Endothelial cell (in vitro differentiated cells): ENCODE measurements at regions not wholly inside any gene's neighbourhood (a gene's known extent, or its start where the extent isn't known, plus 50 kb on each side); places are given as distances from the start of the nearest gene placed in this dataset.

Experiments
- DNase-seq: peaks from one replicate; pipeline ENCODE4 v3.0.0; 2021; ENCODE audit warnings: low spot score
- H3K27ac Mint-ChIP-seq: one replicate; pipeline ENCODE4 v1.8.0; 2021; ENCODE audit warnings: mixed read lengths, inconsistent platforms; ENCODE audit not compliant: unreplicated experiment
- H3K27me3 Mint-ChIP-seq: one replicate; pipeline ENCODE4 v1.8.0; 2021; ENCODE audit warnings: mild to moderate bottlenecking, moderate library complexity, mixed read lengths, inconsistent platforms; ENCODE audit not compliant: unreplicated experiment
- H3K36me3 Mint-ChIP-seq: one replicate; pipeline ENCODE4 v1.8.0; 2021; ENCODE audit warnings: mild to moderate bottlenecking, low read depth, mixed read lengths, inconsistent platforms; ENCODE audit not compliant: unreplicated experiment
- H3K4me1 Mint-ChIP-seq: one replicate; pipeline ENCODE4 v1.8.0; 2021; ENCODE audit warnings: mild to moderate bottlenecking, mixed read lengths, inconsistent platforms; ENCODE audit not compliant: unreplicated experiment
- H3K4me3 Mint-ChIP-seq: one replicate; pipeline ENCODE4 v1.8.0; 2021; ENCODE audit warnings: mild to moderate bottlenecking, mixed read lengths, inconsistent platforms; ENCODE audit not compliant: unreplicated experiment
- H3K9me3 Mint-ChIP-seq: one replicate; pipeline ENCODE4 v1.8.0; 2021; ENCODE audit warnings: mixed read lengths, inconsistent platforms; ENCODE audit not compliant: unreplicated experiment
- TF ChIP-seq, protein P1 (sequence below): fragments of 200-600 bp; sonication (generic); IDR thresholded peaks from one replicate; pipeline ENCODE4 v1.5.0; 2021; ENCODE audit warnings: antibody characterized with exemption; ENCODE audit not compliant: unreplicated experiment

DNA sequence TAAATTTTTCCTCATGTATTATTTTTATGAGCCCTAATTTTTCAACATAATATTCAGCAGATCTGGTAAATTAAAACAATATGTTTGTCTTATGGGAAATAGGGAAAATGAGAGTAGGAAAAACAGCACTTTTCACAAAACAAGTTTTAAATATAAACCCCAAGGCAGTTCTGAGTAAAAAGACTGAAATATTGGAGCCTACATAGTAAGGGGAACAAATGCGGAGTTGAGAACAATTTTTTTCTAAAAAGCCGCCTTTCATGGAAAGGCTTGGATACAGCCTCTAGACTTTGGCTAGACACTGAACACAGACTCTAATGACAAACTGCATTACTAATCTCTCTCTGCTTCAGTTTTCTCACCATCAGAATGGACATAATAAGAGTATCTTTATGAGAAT, 174.1 kb downstream of the NOL4 start:
- Mint-ChIP-seq H3K27ac (no peak overlapping the region), H3K36me3 (no peaks in the 10 kb centered on the region), H3K9me3 (no peaks in the 10 kb centered on the region), H3K4me3 (no peak overlapping the region), H3K4me1 (peaks cover 2% of the 10 kb centered on the region), H3K27me3 (no peaks in the 10 kb centered on the region)
- TF ChIP-seq, protein P1, sequence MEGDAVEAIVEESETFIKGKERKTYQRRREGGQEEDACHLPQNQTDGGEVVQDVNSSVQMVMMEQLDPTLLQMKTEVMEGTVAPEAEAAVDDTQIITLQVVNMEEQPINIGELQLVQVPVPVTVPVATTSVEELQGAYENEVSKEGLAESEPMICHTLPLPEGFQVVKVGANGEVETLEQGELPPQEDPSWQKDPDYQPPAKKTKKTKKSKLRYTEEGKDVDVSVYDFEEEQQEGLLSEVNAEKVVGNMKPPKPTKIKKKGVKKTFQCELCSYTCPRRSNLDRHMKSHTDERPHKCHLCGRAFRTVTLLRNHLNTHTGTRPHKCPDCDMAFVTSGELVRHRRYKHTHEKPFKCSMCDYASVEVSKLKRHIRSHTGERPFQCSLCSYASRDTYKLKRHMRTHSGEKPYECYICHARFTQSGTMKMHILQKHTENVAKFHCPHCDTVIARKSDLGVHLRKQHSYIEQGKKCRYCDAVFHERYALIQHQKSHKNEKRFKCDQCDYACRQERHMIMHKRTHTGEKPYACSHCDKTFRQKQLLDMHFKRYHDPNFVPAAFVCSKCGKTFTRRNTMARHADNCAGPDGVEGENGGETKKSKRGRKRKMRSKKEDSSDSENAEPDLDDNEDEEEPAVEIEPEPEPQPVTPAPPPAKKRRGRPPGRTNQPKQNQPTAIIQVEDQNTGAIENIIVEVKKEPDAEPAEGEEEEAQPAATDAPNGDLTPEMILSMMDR = no peak
- no peak for DNase-seq

DNA sequence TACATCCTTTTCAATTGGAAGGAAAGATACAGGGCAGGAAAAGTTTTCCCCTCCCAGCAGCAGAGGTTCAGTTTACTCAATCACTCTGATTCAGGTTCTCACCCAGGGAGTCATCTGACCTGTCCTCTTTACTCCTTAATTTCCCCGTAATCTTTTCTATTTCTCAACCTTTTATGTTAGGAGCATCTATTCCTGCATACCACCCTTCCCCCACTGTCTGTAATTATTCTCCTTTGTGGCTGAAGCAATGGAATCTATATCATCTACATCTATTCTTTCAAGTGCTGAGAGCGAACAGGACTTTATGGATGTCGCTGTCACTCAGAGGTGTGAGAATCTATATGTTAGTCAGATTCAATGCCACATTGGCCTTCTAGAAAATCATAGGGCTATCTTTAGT, 175.2 kb downstream of the NOL4 start:
- Mint-ChIP-seq H3K27me3 (no peaks in the 10 kb centered on the region), H3K9me3 (no peaks in the 10 kb centered on the region), H3K4me1 (peaks cover 2% of the 10 kb centered on the region), H3K4me3 (no peak overlapping the region), H3K36me3 (no peaks in the 10 kb centered on the region), H3K27ac (no peak overlapping the region)
- TF ChIP-seq, protein P1 = no peak
- DNase-seq = no peak

GRCh38 chr18:34048423-34048822, 176.3 kb downstream of the NOL4 start:
- no peaks in the 10 kb centered on the region for H3K27me3 Mint-ChIP-seq
- no peaks in the 10 kb centered on the region for H3K9me3 Mint-ChIP-seq
- no peak overlapping the region for H3K27ac Mint-ChIP-seq
- no peaks in the 10 kb centered on the region for H3K36me3 Mint-ChIP-seq
- peaks cover 2% of the 10 kb centered on the region for H3K4me1 Mint-ChIP-seq
- DNase-seq = no peak
- TF ChIP-seq, protein P1 = no peak
- H3K4me3 Mint-ChIP-seq = no peak overlapping the region

- TF ChIP-seq, protein P1 = no peak
- DNase-seq = no peak
- Mint-ChIP-seq H3K9me3 (no peaks in the 10 kb centered on the region), H3K27me3 (no peaks in the 10 kb centered on the region), H3K4me1 (peaks cover 2% of the 10 kb centered on the region), H3K4me3 (no peak overlapping the region), H3K36me3 (no peaks in the 10 kb centered on the region), H3K27ac (no peak overlapping the region)
Observed at GRCh38 chr18:34042423-34043146, 182.1 kb downstream of the NOL4 start.

DNA sequence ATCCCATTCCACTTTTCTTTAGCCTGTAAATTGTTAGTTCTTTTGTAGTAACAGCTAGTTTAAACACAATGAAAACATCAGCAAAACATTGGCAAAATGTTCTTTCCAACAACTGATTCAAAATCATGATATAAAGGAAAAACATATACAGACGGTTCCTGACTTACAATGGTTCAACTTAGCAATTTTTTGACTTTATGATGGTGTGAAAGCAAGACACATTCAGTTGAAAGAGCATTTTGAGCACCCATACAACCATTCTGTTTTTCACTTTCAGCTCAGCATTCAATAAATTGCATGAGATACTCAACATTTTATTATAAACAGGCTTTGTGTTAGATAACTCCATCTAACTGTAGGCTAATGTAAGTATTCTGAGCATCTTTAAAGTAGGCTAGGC, 185.1 kb downstream of the NOL4 start:
- Mint-ChIP-seq H3K27me3 (no peaks in the 10 kb centered on the region), H3K9me3 (no peaks in the 10 kb centered on the region), H3K27ac (no peak overlapping the region), H3K36me3 (no peaks in the 10 kb centered on the region), H3K4me3 (no peak overlapping the region), H3K4me1 (no peaks in the 10 kb centered on the region)
- no peak for DNase-seq
- TF ChIP-seq, protein P1 = no peak
